ENCODE measurements at regions not wholly inside any gene's neighbourhood (a gene's known extent, or its start where the extent isn't known, plus 50 kb on each side); places are given as distances from the start of the nearest gene placed in this dataset.

DNA sequence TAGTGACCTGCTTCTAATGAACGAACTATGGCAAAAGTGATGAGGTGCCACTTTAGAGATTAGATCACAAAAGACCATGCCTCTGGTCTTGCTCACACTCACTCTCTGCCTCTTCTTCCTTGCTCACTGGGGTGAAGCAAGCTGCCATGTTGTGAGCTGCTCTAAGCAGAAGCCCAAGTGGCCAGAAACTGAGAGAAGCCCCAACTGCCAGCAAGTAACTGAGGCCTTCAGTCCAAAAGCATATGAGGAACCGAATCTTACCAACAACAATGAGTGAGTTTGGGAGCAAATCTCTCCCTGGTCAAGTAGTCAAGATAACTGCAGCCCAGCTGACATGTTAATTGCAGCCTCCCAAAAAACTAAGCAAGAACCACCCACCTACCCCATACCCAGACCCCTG is 126.0 kb upstream of the ACO1 start:
- TF ChIP-seq ZNF274 (IDR thresholded peaks at IDR 0.05; ENCODE audit: low read length), result no peak
- no peak for TF ChIP-seq ZNF274 (tag by site-specific recombination; IDR thresholded peaks at IDR 0.05; ENCODE audit: borderline replicate concordance)
- TF ChIP-seq, protein P1, sequence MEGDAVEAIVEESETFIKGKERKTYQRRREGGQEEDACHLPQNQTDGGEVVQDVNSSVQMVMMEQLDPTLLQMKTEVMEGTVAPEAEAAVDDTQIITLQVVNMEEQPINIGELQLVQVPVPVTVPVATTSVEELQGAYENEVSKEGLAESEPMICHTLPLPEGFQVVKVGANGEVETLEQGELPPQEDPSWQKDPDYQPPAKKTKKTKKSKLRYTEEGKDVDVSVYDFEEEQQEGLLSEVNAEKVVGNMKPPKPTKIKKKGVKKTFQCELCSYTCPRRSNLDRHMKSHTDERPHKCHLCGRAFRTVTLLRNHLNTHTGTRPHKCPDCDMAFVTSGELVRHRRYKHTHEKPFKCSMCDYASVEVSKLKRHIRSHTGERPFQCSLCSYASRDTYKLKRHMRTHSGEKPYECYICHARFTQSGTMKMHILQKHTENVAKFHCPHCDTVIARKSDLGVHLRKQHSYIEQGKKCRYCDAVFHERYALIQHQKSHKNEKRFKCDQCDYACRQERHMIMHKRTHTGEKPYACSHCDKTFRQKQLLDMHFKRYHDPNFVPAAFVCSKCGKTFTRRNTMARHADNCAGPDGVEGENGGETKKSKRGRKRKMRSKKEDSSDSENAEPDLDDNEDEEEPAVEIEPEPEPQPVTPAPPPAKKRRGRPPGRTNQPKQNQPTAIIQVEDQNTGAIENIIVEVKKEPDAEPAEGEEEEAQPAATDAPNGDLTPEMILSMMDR (tag by site-specific recombination; IDR thresholded peaks at IDR 0.05), result no peak
- no peak for TF ChIP-seq ZNF548 (tag by site-specific recombination; IDR thresholded peaks at IDR 0.05)
- no peak for TF ChIP-seq ZNF138 (tag by site-specific recombination; IDR thresholded peaks at IDR 0.05; ENCODE audit: borderline replicate concordance)
- TF ChIP-seq ZNF843 (tag by site-specific recombination; IDR thresholded peaks at IDR 0.05), result no peak
- TF ChIP-seq ZNF175 (tag by site-specific recombination; IDR thresholded peaks at IDR 0.05), result no peak
- no peak for TF ChIP-seq MYNN (tag by site-specific recombination; IDR thresholded peaks at IDR 0.05; ENCODE audit: borderline replicate concordance)
- TF ChIP-seq ZNF561 (tag by site-specific recombination; IDR thresholded peaks at IDR 0.05; ENCODE audit: borderline replicate concordance), result no peak
- TF ChIP-seq ZNF510 (tag by site-specific recombination; IDR thresholded peaks at IDR 0.05; ENCODE audit: insufficient replicate concordance), result no peak
- TF ChIP-seq ZNF501 (tag by site-specific recombination; IDR thresholded peaks at IDR 0.05), result no peak

Measured in HEK293 (cell line).